Natural killer cell treated with Interleukin-12 subunit alpha and Interleukin-12 subunit beta and Interleukin-15 and Interleukin-18, amount 100 ng/mL, for 72 hours (primary cell): ENCODE measurements at regions not wholly inside any gene's neighbourhood (a gene's known extent, or its start where the extent isn't known, plus 50 kb on each side); places are given as distances from the start of the nearest gene placed in this dataset.

ENCODE experiments used
- ATAC-seq, 2 donors: fragments of 150-1000 bp; cut with Tn5 transposase in 1 of 2; sonication (Bioruptor Pico), chemical (Tn5 transposase) in 1 of 2; 2 replicates each; pipeline ENCODE4 v1.10.0; 2021
- DNase-seq: peaks from one replicate; pipeline ENCODE4 v3.0.0; 2022; ENCODE audit warnings: low spot score
- H3K27ac Mint-ChIP-seq, 2 donors: 1 replicate in 1 of 2; 2 replicates in 1 of 2; pipeline ENCODE4 v1.8.0; 2022; ENCODE audit warnings: mixed read lengths in 2 of 2, mild to moderate bottlenecking in 1 of 2, moderate library complexity in 1 of 2
- H3K27me3 Mint-ChIP-seq, 2 donors: 1 replicate in 1 of 2; 2 replicates in 1 of 2; pipeline ENCODE4 v1.8.0; 2022; ENCODE audit warnings: mixed read lengths in 2 of 2
- H3K36me3 Mint-ChIP-seq: one replicate; pipeline ENCODE4 v1.8.0; 2022; ENCODE audit warnings: mixed read lengths
- H3K4me1 Mint-ChIP-seq, 2 donors: 1 replicate in 1 of 2; 2 replicates in 1 of 2; pipeline ENCODE4 v1.8.0; 2022; ENCODE audit warnings: low read depth in 2 of 2, mixed read lengths in 2 of 2, mild to moderate bottlenecking in 1 of 2
- H3K4me3 Mint-ChIP-seq: one replicate; pipeline ENCODE4 v1.8.0; 2022; ENCODE audit warnings: mixed read lengths
- H3K9me3 Mint-ChIP-seq: 2 replicates; pipeline ENCODE4 v1.8.0; 2022; ENCODE audit warnings: mixed read lengths

DNA sequence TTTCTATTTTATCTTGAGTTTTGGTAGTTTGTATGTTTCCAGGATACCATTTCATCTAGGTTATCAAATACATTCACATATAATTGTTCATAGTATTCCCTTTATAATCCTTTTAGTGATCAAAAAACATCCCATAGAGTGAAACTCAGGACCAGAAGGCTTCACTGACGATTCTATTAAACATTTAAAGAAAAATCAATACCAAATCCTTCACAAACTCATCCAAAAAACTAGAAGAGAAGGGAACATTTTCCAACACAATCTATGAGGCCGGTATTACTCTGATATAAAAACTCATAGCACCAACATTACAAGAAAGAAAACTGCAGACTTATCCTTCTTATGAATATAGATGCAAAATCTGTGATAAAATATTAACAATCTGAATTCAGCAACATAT lies 203.4 kb downstream of the ANKRD50 start:
- H3K4me1 Mint-ChIP-seq = no peaks in the 10 kb centered on the region
- H3K27me3 Mint-ChIP-seq = no peaks in the 10 kb centered on the region
- DNase-seq (no peak), ATAC-seq (no peak)
- H3K36me3 Mint-ChIP-seq = no peaks in the 10 kb centered on the region
- no peak overlapping the region for H3K27ac Mint-ChIP-seq
- no peak overlapping the region for H3K4me3 Mint-ChIP-seq
- peaks cover 8% of the 10 kb centered on the region for H3K9me3 Mint-ChIP-seq

GRCh38 chr4:124514588-124514987 lies 197.9 kb downstream of the ANKRD50 start:
- Mint-ChIP-seq H3K27ac (no peak overlapping the region), H3K36me3 (no peaks in the 10 kb centered on the region), H3K27me3 (no peaks in the 10 kb centered on the region)

DNA sequence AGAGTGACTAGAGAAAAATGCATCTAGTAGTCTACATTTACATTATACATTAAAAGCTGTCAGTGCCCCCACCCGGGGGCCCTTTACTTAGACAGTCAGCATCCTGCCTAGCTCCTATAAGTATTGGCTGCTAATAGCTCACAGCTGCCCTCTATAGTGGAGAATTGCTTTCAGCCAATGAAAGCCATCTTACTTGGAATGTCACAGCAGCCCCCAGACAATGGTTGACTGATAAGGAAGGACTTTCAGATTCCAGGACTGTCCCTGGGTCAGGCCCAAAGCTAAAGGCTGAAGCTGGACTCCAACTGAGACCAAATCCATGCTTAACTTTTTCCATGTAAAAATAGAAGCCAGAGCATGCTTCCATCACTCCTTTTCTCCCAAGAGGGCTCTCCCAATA lies 196.9 kb downstream of the ANKRD50 start:
- H3K4me1 Mint-ChIP-seq = no peaks in the 10 kb centered on the region
- no peak overlapping the region for H3K4me3 Mint-ChIP-seq
- no peaks in the 10 kb centered on the region for H3K36me3 Mint-ChIP-seq
- H3K27ac Mint-ChIP-seq = no peak overlapping the region
- DNase-seq = no peak
- H3K27me3 Mint-ChIP-seq = no peaks in the 10 kb centered on the region
- H3K9me3 Mint-ChIP-seq = peaks cover 8% of the 10 kb centered on the region
- ATAC-seq = no peak

More at GRCh38 chr4:124514588-124514987, 197.9 kb downstream of the ANKRD50 start:
- Mint-ChIP-seq H3K4me1 (no peaks in the 10 kb centered on the region), H3K4me3 (no peak overlapping the region), H3K9me3 (peaks cover 8% of the 10 kb centered on the region)
- ATAC-seq = no peak
- no peak for DNase-seq

- H3K27me3 Mint-ChIP-seq = no peaks in the 10 kb centered on the region
- no peaks in the 10 kb centered on the region for H3K36me3 Mint-ChIP-seq
- no peak for DNase-seq
- ATAC-seq = no peak
- no peak overlapping the region for H3K27ac Mint-ChIP-seq
- H3K9me3 Mint-ChIP-seq = peaks cover 7% of the 10 kb centered on the region
- no peak overlapping the region for H3K4me3 Mint-ChIP-seq
- no peaks in the 10 kb centered on the region for H3K4me1 Mint-ChIP-seq
Measured at GRCh38 chr4:124519196-124519595, 193.3 kb downstream of the ANKRD50 start.

- ATAC-seq (no peak), DNase-seq (no peak)
- Mint-ChIP-seq H3K27ac (no peak overlapping the region), H3K4me3 (no peak overlapping the region), H3K36me3 (no peaks in the 10 kb centered on the region), H3K9me3 (peaks cover 14% of the 10 kb centered on the region), H3K27me3 (no peaks in the 10 kb centered on the region), H3K4me1 (no peaks in the 10 kb centered on the region)
Measured at GRCh38 chr4:124523816-124524215, 188.7 kb downstream of the ANKRD50 start.

GRCh38 chr4:124525524-124525923 lies 187.0 kb downstream of the ANKRD50 start:
- no peaks in the 10 kb centered on the region for H3K4me1 Mint-ChIP-seq
- ATAC-seq (no peak), DNase-seq (no peak)
- no peak overlapping the region for H3K27ac Mint-ChIP-seq
- peaks cover 14% of the 10 kb centered on the region for H3K9me3 Mint-ChIP-seq
- H3K4me3 Mint-ChIP-seq = no peak overlapping the region
- no peaks in the 10 kb centered on the region for H3K27me3 Mint-ChIP-seq
- no peaks in the 10 kb centered on the region for H3K36me3 Mint-ChIP-seq

DNA sequence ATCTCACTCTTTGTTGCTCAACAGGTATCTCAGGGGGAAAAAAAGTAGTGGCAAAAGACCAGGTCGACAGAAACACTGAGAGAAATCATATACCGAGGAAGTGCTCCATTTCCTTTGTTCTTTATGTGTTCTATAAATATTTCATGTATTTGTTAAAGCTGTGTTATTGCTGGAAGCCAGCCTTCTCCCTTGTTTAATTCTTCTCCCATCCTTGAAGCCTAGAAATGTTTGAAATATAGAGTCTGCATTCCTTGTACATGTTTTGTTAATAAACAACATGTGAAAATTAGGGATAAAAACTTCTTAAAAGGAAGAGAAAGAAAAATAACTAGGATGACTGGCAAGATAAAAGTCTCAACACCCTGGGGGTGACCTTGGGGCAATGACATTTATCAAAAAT lies 186.2 kb downstream of the ANKRD50 start:
- no peak for DNase-seq
- H3K36me3 Mint-ChIP-seq = no peaks in the 10 kb centered on the region
- H3K27me3 Mint-ChIP-seq = no peaks in the 10 kb centered on the region
- H3K4me1 Mint-ChIP-seq = no peaks in the 10 kb centered on the region
- no peak for ATAC-seq
- H3K27ac Mint-ChIP-seq = no peak overlapping the region
- H3K9me3 Mint-ChIP-seq = peaks cover 14% of the 10 kb centered on the region
- H3K4me3 Mint-ChIP-seq = no peak overlapping the region

- Mint-ChIP-seq H3K4me1 (no peaks in the 10 kb centered on the region), H3K27ac (no peak overlapping the region), H3K27me3 (no peaks in the 10 kb centered on the region), H3K9me3 (peaks cover 14% of the 10 kb centered on the region), H3K4me3 (no peak overlapping the region), H3K36me3 (no peaks in the 10 kb centered on the region)
- no peak for DNase-seq
- no peak for ATAC-seq
Measured at GRCh38 chr4:124526769-124527168, 185.8 kb downstream of the ANKRD50 start.

DNA sequence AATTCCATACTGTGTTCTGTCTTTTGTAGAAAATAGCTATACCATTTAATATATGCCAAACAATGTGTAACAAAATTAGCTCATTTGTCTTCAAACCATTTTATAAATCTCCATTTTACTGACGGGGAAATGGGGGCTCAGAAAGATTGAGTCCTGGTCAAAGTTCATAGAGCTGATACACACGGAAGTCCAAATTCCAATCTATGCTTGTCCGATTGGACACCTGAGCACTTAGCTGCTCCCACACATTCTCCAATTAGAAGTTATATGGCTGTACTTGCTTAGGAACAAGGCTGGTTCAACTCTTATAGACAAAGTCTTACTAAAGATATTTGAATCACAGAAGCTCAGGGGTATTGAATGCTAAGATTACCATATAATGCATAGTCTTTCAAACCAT lies 185.2 kb downstream of the ANKRD50 start:
- no peaks in the 10 kb centered on the region for H3K36me3 Mint-ChIP-seq
- no peaks in the 10 kb centered on the region for H3K4me1 Mint-ChIP-seq
- H3K4me3 Mint-ChIP-seq = no peak overlapping the region
- H3K27me3 Mint-ChIP-seq = no peaks in the 10 kb centered on the region
- no peak overlapping the region for H3K27ac Mint-ChIP-seq
- DNase-seq = no peak
- no peak for ATAC-seq
- peaks cover 14% of the 10 kb centered on the region for H3K9me3 Mint-ChIP-seq

GRCh38 chr4:124529131-124529530 lies 183.4 kb downstream of the ANKRD50 start:
- Mint-ChIP-seq H3K27me3 (no peaks in the 10 kb centered on the region), H3K27ac (no peak overlapping the region), H3K4me3 (no peak overlapping the region), H3K36me3 (no peaks in the 10 kb centered on the region), H3K9me3 (peaks cover 11% of the 10 kb centered on the region), H3K4me1 (no peaks in the 10 kb centered on the region)
- DNase-seq (no peak), ATAC-seq (no peak)

DNA sequence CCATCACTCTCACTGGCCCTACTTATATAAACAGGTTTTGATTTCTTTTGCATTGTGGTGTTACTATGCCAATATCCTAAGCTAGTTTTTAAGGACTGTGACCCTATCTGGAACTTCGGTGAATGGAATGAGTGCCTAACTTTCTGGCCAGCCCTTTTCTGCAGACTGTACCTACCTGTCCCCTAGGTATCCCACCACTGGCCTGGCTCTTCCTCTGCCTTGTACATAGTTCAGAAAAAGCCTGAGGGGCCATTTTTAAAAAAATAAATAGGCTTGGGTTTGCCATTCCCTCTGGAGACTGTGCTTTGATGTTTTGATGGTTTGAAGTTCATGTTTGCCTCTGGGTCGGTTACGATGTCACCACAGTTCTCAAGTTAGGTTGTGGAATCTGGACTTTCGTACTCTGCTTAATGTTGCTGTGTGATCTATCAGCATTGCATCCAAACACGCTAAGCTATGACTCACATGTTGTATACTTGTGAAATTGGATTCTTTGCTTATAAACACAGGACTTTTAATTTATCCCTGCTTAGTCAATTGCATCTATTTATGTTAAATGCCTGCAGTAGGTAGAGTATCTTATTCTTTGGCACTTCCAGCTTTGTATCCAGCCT lies 182.0 kb downstream of the ANKRD50 start:
- no peaks in the 10 kb centered on the region for H3K36me3 Mint-ChIP-seq
- DNase-seq (no peak), ATAC-seq (no peak)
- peaks cover 4% of the 10 kb centered on the region for H3K9me3 Mint-ChIP-seq
- no peaks in the 10 kb centered on the region for H3K27me3 Mint-ChIP-seq
- H3K27ac Mint-ChIP-seq = no peak overlapping the region
- no peak overlapping the region for H3K4me3 Mint-ChIP-seq
- no peaks in the 10 kb centered on the region for H3K4me1 Mint-ChIP-seq

GRCh38 chr4:124534131-124534530 lies 178.4 kb downstream of the ANKRD50 start:
- Mint-ChIP-seq H3K27me3 (no peaks in the 10 kb centered on the region), H3K36me3 (no peaks in the 10 kb centered on the region), H3K4me3 (no peak overlapping the region), H3K27ac (no peak overlapping the region), H3K4me1 (no peaks in the 10 kb centered on the region), H3K9me3 (peaks cover 3% of the 10 kb centered on the region)
- ATAC-seq (no peak), DNase-seq (no peak)

GRCh38 chr4:124535003-124535402 lies 177.5 kb downstream of the ANKRD50 start:
- ATAC-seq (no peak), DNase-seq (no peak)
- H3K9me3 Mint-ChIP-seq = peaks cover 3% of the 10 kb centered on the region
- no peak overlapping the region for H3K27ac Mint-ChIP-seq
- no peak overlapping the region for H3K4me3 Mint-ChIP-seq
- no peaks in the 10 kb centered on the region for H3K4me1 Mint-ChIP-seq
- no peaks in the 10 kb centered on the region for H3K27me3 Mint-ChIP-seq
- no peaks in the 10 kb centered on the region for H3K36me3 Mint-ChIP-seq

DNA sequence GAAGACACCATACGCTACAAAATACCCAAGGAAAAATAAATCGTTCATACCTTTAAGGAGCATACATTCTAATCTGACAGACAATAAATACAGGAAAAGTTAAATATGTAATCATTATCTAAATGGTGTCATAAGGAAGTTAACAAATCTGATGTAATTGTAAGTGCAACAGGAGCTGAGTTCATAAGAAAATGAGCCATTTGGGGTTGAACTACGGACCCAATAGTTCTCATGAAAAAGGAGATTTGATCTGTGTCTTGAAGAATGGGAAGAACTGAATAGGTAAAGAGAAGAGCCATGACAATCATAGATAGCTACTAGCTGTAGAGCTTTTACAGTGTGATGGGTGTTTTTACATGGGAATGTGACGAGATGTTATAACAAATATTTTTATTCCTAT lies 175.6 kb downstream of the ANKRD50 start:
- Mint-ChIP-seq H3K4me3 (no peak overlapping the region), H3K4me1 (no peaks in the 10 kb centered on the region), H3K27ac (no peak overlapping the region), H3K9me3 (peaks cover 3% of the 10 kb centered on the region), H3K36me3 (no peaks in the 10 kb centered on the region), H3K27me3 (no peaks in the 10 kb centered on the region)
- DNase-seq = no peak
- no peak for ATAC-seq

- Mint-ChIP-seq H3K4me1 (no peaks in the 10 kb centered on the region), H3K27ac (no peak overlapping the region), H3K4me3 (no peak overlapping the region), H3K36me3 (no peaks in the 10 kb centered on the region), H3K9me3 (peaks cover 3% of the 10 kb centered on the region), H3K27me3 (no peaks in the 10 kb centered on the region)
- no peak for ATAC-seq
- no peak for DNase-seq
Measured at GRCh38 chr4:124537971-124538370, 174.6 kb downstream of the ANKRD50 start.
